ENCODE measurements at regions not wholly inside any gene's neighbourhood (a gene's known extent, or its start where the extent isn't known, plus 50 kb on each side); places are given as distances from the start of the nearest gene placed in this dataset.

DNA sequence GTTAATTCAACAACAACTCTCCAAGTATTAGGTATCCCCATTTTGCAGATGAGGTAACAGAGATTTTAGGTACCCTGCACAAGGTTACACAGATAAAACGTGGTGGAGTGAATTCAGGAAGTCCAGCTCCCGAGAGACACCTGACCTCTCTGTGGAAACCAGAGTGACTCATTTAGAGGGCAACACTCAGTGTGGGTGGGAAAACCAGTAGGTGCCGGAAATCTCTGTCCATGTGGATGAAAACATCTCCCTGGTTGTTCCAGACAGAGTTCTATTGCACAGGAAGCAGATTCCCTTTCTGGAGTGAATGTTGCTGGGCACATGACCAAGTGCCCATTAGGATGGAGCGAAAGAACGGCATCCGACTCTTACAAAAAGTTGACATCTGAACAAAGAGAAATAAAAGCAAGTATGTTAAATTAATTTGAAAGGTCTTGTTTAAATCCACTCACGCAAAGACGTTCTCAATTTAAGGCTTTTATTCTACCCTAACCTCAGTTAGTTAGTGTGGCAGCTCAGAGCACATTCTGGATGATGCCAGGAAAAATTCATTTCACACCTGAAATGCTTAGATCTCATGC, 391.9 kb upstream of the WWC1 start:
- DNase-seq (ENCODE audit: low spot score) = no peak

DNA sequence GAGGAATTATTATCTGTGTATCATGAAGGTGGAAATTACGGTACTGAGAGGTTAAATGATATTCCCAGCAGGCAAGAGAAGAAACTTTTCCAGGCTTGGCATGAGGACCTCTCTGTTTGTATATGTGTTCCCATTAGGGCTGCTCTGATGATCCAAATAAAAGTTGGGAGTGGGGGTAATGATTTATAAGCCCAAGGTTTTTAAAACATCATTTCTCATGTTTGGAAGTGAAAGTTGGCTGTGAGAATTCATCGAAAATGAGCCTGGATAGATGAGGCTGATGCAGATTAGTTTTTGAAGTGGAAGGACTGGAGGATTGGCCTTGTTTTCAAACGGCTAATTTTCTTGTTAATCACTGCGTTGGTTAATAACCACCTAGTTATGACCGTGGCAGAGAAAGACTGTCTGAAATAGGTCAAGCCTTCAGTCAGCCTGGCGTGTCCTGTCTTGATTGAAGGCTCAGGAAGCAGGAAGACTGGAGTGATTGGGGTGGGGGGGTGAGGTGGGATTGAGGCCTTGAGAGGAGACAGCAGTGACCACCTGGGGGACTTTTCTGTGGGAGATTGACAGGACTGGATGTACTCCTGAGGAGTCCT, 391.0 kb upstream of the WWC1 start:
- DNase-seq (ENCODE audit: low spot score) = no peak

DNA sequence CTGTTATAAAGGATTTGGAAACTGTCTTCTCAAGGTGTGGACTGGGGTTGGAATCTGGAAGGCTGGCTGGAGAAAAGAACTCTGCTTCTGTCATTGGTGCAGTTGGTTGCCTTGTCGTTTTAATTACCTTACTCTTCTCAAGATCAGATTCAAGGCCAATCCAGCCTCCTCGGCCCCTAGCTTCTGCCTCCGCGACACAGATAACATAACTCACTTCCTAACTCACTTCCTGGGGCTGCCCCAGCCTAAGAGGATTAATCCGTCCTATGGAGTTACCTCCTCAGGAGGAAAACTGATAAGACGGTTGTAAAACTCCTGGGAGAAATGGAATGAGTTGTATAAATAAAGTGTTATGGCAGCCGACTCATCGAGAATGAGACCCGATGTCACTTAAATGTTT, 389.1 kb upstream of the WWC1 start:
- DNase-seq (ENCODE audit: low spot score) = no peak

DNA sequence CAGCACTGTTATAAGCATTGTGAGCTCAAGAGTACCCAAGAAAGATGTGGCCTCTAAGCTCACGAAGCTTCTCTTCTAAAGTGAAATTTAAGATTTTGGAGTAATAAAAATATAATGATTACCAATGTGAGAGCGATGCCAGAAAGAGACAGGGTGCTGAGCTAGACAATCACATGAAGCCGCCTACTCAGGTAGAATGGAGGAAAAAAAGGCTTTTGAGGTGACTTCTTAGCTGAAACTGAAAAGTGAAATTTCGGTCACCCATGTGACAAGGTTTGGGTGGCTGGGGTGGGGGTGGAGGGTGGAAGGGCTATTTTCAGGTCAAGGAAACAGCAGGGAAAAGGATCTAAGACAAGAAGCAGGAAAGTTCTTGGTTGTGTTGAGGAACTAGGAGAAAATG, 388.2 kb upstream of the WWC1 start:
- DNase-seq (ENCODE audit: low spot score) = no peak

DNA sequence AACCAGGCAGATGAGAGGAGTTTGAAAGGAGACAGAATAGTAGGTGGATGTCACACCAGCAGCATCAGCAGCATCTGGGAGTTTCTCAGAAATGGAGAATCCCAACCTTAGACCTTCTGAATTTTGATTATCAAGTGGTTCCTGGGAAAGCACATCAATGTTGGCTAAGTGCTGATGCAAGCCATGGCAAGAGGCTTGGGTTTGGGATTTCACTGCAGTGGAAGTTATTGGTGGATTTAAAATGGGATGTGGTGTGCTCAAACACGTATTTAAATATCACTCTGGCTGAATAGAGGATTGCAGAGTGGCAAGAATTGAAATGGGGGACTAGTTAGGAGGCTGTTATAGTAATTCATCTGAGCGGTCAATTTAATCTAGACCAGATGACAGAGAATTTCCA, 387.8 kb upstream of the WWC1 start:
- DNase-seq (ENCODE audit: low spot score) = no peak

DNA sequence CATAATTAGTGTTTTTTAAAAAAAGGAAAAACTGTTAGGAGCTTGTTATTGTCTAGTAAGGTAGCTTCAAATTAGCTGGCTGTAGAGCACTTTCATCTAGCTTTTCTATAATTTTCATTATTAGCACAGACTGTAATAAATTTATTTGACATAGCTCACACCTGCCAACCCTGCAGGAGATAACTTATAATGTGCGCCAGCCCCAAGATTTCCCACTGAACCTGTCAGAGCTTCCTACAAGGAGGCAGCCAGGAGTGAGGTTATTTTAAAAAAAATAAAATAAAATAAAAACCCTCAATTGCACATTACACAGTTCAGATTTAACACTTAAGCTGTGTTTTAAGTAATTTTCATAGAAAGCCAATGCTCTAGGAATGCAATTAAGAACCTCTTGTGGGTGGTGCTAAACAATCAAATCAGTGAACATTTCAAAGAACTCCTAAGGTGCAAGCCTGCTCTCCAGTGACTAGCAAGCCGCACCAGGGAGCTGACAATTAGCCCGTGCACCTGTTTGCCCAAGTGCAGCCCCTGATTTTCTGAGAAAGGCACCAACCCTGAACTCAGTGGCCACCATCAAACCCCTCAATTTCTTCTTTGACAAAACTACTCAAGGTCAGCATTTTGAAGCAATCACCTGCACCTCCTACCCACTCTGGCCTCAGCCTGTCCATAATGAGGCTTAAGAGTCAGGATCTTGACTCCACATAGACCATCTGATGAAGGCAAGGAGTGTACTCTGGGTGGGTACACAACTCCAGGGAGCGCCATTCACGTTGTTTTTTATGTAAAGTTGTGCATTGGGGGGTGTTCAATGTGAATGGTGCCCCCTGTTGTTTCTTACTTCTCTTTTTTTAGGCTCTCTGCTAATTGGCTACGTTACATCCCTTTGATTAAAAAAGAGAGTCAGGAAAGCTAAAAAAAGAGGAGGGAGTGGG, 385.3 kb upstream of the WWC1 start:
- no peak for DNase-seq (ENCODE audit: low spot score)

DNA sequence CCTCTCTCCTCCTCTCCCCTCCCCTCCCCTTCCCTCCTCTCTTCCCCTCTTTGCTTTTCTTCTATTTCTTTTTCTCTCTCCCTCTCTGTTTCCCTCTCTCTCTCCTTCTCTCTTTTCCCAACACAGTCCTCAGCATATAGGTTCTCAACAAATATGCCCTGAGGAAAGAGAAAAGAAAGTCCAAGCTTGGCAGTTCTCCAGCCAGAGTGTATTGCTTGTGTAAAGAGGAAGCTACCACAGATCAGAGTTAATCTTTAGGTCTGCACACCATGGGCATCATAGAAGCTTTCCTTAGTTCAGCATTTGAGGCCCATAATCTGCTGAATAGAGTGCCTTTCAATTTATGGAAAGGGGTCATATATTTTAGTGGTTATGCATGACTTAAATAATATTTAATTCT, 382.8 kb upstream of the WWC1 start:
- DNase-seq (ENCODE audit: low spot score) = no peak

DNA sequence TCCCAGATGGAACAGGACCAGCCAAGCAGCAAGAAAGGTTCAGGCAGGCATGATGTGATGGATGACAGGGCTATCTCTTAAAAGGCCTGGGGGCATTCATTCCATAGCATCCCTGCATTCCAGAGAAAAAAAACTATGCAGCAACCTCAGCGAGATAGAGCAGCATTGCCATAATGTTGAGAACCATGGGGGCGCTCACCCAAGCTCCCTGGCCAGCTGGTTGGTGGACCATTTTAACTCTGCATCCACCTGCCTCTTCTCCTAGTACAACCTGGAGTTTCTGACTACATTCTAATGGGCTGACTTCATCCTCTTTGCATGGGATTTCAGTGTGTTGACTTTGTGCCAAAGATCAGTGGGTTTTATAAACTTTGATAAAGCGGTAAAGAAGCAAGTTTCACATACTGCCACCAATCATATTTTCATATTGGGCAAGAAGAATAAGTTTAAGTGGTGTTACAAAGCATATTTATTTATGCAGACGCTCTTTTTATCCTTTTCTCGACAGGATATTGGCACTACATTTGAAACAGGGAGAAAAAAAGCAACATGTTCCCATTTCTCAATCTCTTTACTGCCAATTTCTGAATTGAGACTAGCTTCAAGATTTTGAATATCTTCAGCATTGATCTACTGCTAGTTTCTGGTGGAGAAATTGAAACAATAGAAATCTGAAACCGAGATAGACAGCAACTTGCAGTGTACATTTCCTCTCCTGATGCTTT, 378.3 kb upstream of the WWC1 start:
- no peak for DNase-seq (ENCODE audit: low spot score)

DNA sequence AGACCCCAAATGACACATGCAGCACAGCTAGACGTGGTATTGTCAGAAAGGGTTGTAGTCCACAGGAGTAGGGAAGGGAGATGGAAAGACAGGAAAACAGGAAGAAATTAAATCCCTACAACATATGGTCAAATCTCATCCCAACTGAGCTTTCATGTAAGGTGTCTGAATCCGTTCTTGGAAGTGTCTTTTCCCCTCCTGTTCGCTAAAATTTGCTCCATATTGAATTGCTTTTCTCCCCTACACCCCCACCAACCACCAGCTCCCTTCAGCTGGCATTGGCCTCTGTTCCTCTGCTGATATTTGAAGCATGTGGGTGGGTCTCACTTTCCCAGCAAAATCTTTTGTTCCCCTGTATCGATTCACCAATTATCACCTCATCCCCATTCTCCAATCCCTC, 376.2 kb upstream of the WWC1 start:
- no peak for DNase-seq (ENCODE audit: low spot score)

DNA sequence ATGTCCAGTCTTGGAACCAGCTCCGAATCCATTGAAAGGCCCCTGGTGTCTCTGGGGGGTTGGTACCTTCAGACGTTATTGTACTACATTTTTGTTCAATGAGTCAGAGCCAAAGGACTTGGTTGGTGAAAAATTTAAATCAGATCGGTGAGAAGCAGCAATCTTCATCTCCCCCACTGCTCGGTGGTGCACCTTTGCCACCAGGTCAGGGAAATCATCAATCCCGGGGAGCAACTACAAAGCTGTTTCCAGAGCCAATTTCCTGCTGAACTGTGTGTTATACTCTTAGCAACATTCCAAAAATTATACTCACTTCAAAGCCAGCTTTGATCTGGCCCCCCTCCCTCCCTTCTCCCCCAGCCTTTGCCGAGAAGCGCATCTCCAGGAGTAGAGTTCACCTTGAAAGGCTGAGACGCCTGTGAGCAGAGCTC, 375.2 kb upstream of the WWC1 start:
- DNase-seq (ENCODE audit: low spot score) = no peak

DNA sequence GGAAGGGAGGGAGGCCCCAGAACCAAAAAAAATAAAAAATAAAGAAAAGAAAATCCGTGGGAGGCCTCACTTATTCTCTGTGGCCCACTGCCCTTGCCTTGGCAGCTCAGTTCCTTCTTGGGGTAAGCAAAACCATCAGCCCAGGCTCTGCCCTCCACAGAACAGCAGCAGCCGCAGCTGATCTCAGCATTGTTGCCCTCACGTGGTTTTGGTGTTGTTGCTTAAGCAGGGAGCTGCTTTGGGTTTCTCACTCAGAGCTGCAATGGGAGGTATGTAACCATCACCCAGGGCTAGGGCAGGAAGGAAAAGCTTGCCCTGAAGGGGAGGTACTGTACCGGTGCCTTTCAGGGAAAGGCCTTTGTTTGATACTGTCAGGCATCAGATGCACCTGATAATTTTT, 374.7 kb upstream of the WWC1 start:
- DNase-seq (ENCODE audit: low spot score) = no peak

DNA sequence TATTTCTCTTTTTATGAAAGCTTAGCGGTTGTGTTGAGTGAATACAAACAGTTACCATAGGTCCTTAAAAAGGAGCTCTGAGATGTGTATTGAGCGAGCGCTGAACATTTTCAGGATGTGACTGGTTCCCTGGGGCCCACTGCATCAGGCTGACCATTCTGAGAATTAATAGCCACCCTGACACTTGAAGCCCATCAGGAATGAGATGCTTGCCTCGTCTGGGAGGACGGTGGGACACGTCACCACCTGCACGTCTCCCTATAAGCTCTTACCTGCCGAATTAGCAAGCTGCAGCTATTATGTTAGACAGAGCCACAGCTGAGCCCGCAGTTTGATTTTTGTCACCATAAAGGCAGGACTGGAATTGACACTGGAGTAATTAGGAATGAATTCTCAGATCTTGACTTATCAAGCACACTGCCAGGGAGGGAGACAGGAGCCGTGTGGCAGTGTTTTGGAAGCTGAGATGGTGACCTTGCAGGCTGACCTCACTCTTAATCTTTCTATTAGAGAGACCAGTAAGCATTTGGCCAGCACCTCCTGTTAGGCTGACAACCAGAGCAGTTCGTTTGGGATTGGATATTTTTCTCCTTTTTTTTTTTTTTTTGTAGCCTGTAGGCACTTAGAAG, 373.1 kb upstream of the WWC1 start:
- no peak for DNase-seq (ENCODE audit: low spot score)

DNA sequence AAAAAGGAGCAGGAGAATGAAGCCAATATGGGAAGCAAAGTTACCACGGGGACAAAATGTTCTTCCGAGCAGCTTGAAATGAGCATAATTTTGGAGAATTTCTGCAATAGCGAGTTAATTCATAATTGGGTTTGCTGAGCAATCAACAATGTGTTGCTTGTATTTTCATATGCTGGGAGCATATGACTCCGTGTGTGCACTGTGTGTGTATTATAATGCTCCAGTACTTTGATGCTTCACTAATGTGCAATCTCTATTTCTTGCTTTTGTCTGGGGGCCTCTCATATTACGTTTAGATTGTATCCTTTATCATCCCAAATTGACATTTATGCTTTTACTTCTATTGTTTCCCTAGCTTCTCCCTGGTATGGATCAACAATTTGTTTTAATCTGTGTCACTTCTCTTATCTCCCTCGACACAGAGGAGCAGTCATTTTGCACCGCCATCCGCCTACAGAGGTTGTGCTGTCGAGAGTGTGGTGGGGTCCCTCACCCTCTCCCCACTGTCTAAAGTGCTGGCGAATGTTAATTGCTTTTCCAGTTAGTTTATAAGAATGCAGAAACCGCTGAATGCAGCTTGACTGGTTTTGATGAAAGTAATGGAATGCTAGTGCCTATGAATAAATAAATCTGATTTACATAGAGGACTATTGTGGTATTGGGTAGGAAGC, 372.5 kb upstream of the WWC1 start:
- no peak for DNase-seq (ENCODE audit: low spot score)

DNA sequence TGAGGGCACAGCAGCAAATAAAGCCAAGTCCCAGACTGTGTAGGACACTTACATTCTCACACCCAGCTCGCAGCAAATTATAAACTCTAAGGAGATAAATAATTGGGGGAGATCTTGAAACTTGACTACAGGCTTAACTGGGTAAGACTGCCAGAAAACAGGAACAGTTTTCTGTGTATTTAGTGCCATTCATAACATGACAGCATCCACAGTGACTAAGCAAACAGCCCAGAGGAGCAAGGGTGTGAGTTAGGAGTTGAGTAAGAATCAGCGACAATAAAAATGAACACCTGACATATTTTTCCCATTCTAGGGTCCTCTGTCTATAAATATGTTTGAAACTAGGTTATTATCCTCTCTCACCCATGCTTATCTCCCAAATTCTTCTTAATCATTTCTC, 370.9 kb upstream of the WWC1 start:
- no peak for DNase-seq (ENCODE audit: low spot score)

DNA sequence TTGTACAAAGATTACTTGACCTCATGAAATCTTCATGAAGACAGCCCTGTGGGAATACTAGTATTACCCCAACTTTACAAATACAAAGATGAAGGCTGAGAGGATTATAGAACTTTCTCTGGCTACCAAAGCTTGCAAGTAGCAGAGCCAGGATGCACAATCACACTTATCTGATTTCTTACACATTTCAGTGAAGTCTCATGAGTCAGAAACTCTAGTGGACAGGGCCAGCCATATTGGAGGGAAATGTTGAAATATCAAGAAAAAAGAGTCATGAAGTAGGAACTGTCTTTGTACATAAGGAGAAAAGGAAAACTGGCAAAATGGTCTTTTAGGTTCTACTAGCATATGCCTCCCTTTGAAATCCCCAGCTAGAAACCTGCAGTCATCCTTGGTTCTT, 369.6 kb upstream of the WWC1 start:
- no peak for DNase-seq (ENCODE audit: low spot score)

DNA sequence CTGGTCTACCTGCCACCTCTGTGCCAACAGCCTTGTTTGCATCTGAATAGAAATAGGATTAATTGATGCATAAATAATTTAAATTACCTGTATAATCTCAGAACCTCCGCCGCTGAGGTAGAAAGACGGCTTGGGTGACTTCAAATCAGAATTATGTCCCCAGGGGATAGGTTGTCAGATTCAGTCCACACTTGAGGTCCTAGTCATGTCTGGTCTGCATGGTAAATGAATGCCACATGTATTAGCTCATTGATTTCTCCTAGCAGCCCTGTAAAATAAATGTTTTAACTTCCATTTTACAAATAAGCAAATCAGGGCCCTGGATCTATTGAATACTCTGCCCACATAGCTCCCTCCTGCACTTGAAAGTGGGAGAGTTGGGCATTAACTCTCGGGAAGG, 368.0 kb upstream of the WWC1 start:
- DNase-seq (ENCODE audit: low spot score) = no peak

DNA sequence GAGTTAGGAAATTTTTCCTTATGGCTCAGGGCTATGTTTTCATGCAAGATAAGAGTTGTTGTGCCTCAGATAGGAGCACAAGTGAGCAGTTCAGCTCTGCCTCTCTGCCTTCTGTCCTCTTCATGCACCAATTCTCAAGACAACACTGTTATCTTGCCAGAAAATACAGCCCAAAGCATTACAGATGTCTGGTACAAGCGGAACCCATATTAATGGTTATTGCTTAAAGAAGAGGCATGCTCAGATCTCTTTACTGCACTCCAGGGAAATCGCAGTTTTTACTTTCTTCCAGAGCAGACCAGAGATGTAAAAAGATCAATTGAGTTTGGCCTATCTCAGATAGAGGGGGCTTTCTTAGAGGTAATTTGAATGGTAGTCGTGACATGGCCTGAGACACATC, 361.6 kb upstream of the WWC1 start:
- no peak for DNase-seq (ENCODE audit: low spot score)

DNA sequence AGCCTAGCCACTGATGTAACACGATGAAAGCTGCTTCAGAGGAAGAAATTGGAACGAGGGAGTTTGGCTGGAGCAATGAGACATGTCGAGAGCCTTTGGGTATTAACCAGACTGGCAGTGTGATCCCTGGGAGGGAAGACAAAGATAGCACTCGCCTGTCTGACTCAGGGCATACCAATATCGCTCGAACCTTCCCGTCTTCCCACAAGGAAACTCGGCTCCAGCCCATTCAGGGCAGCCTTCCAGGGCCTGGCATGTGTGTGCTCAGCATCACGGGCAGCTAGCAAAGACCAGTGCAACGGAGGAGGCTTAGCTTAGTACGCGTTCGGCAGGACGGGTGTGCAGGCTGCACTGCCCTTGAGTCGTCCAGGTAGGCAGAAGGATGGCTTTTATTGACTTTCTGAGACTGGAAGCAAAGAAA, 356.9 kb upstream of the WWC1 start:
- no peak for DNase-seq (ENCODE audit: low spot score)

DNA sequence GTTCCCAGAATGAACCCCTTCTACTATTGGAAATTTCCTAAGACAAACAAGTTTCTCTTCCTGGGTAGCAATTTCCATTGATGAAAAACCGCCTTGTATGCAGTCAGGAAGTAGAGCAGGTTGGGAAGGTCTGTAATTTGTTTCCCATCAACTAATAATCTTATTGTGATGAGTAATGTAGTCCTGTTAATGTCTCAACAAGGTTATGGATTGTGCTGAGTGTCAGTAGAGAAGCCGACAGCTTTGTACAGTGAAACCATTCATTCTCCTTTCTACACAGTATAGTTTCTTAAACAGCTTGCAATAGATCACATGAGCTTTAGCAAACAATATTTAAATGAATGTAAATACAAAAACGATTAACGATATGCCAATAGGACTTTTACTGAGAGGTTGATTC, 355.4 kb upstream of the WWC1 start:
- no peak for DNase-seq (ENCODE audit: low spot score)

DNA sequence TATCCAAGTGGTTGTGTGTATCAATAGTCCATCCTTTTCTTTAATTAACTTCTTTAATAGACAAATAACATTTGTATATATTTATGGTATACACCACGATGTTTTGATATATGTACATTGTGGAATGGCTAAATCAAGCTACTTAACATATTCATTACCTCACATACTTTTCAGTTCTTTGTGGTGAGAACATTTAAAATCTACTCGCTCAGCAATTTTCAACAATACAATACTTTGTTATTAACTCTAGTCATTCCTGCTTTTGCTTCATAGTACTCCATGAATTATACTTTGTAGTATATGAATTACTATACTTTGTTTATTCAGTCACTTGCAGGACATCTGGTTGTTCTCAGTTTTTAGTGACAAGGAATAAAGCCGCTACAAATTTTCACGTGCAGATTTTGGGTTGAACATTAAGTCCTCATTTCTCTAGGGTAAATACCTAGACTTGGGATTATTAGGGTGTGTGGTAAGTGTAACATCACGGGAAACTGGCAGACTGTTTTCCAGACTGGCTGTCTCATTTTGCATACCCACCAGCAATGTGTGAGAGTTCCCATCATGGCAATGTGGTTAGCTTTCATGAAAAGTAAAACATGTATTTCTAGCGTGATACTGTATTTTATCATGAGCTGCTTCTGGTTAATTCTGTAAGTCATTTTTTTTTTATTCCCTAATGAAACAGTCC, 354.4 kb upstream of the WWC1 start:
- DNase-seq (ENCODE audit: low spot score) = no peak

DNA sequence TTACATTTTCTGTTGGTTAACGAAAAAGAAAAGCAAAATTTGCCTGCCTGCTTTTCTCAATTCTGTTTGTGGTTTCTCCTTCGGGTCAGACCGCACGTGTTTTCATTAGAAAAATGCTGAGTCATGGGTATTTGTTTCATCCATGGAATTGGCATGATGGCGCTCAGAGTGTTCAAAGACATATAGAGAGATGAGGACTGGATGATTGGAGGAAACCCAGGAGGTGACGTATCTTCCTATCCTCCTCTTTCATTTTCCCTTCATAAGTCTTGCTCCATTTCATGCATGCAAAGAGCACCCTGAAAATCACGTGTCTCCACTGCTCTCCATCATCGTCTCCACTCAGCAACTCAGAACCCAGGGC, 353.8 kb upstream of the WWC1 start:
- DNase-seq (ENCODE audit: low spot score) = no peak

All from CD4-positive, alpha-beta T cell treated with Interleukin-2 at 100 ng/mL for 4 hours (primary cell).